ENCODE measurements at regions not wholly inside any gene's neighbourhood (a gene's known extent, or its start where the extent isn't known, plus 50 kb on each side); places are given as distances from the start of the nearest gene placed in this dataset.

GRCh38 chr12:131459773-131460365 is 251.0 kb upstream of the SFSWAP start:
- TF ChIP-seq, protein P1, sequence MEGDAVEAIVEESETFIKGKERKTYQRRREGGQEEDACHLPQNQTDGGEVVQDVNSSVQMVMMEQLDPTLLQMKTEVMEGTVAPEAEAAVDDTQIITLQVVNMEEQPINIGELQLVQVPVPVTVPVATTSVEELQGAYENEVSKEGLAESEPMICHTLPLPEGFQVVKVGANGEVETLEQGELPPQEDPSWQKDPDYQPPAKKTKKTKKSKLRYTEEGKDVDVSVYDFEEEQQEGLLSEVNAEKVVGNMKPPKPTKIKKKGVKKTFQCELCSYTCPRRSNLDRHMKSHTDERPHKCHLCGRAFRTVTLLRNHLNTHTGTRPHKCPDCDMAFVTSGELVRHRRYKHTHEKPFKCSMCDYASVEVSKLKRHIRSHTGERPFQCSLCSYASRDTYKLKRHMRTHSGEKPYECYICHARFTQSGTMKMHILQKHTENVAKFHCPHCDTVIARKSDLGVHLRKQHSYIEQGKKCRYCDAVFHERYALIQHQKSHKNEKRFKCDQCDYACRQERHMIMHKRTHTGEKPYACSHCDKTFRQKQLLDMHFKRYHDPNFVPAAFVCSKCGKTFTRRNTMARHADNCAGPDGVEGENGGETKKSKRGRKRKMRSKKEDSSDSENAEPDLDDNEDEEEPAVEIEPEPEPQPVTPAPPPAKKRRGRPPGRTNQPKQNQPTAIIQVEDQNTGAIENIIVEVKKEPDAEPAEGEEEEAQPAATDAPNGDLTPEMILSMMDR (IDR thresholded peaks at IDR 0.05; ENCODE audit: low read length), result no peak
- no peak for TF ChIP-seq EZH2 (IDR thresholded peaks at IDR 0.05; ENCODE audit: borderline replicate concordance, low read length)

Measured in OCI-LY1 (cell line).